Spleen (tissue), 11 donors: ENCODE measurements at regions not wholly inside any gene's neighbourhood (a gene's known extent, or its start where the extent isn't known, plus 50 kb on each side); places are given as distances from the start of the nearest gene placed in this dataset.

Experiments
- DNase-seq: peaks from one replicate; pipeline ENCODE4 v3.0.0-alpha.2; 2020
- H3K27ac ChIP-seq, 8 donors: fragments of 200-600 bp; sonication (generic) in 7 of 8; 1 replicate in 4 of 8; 2 replicates in 4 of 8; pipeline versions ENCODE4 v1.5.0 to v1.8.0; 2016 to 2021; ENCODE audit warnings: inconsistent platforms in 4 of 8, mild to moderate bottlenecking in 4 of 8, moderate library complexity in 1 of 8
- H3K27me3 ChIP-seq, 7 donors: fragments of 200-600 bp; sonication (generic) in 6 of 7; replicated peaks in 1 of 7; 1 replicate in 4 of 7; 2 replicates in 3 of 7; pipeline versions ENCODE4 v1.5.0 to v1.8.0; 2016 to 2021; ENCODE audit warnings: inconsistent platforms in 3 of 7, mild to moderate bottlenecking in 1 of 7
- H3K36me3 ChIP-seq, 6 donors: fragments of 200-600 bp; sonication (generic) in 5 of 6; 1 replicate in 4 of 6; 2 replicates in 2 of 6; pipeline versions ENCODE4 v1.5.0 to v1.8.0; 2016 to 2021; ENCODE audit warnings: inconsistent platforms in 2 of 6
- H3K4me1 ChIP-seq, 6 donors: fragments of 200-600 bp; sonication (generic) in 5 of 6; 1 replicate in 3 of 6; 2 replicates in 3 of 6; pipeline versions ENCODE4 v1.5.0 to v1.8.0; 2016 to 2021; ENCODE audit warnings: inconsistent platforms in 3 of 6
- H3K4me3 ChIP-seq, 8 donors: fragments of 200-600 bp; sonication (generic) in 7 of 8; 1 replicate in 4 of 8; 2 replicates in 4 of 8; pipeline versions ENCODE4 v1.5.0 to v1.8.0; 2016 to 2021; ENCODE audit warnings: inconsistent platforms in 4 of 8, mild to moderate bottlenecking in 4 of 8, moderate library complexity in 2 of 8
- H3K9me3 ChIP-seq, 8 donors: fragments of 200-600 bp; sonication (generic) in 7 of 8; 1 replicate in 4 of 8; 2 replicates in 4 of 8; pipeline versions ENCODE4 v1.5.0 to v1.8.0; 2016 to 2021; ENCODE audit warnings: inconsistent platforms in 4 of 8
- CTCF ChIP-seq, 11 experiments: fragments of 200-600 bp in 7 of 11; fragments of 450-650 bp in 4 of 11; sonication (generic) in 4 of 11; IDR thresholded peaks in 8 of 11; conservative IDR thresholded peaks in 3 of 11; 1 replicate in 7 of 11; 2 replicates in 4 of 11; pipeline versions ENCODE4 v1.4.0 to v1.8.0; 2016 to 2021; ENCODE audit warnings: antibody characterized with exemption in 11 of 11, inconsistent platforms in 4 of 11, mild to moderate bottlenecking in 1 of 11
- POLR2A ChIP-seq, 3 donors: fragments of 450-650 bp; IDR thresholded peaks; one replicate each; pipeline ENCODE4 v1.5.1; 2017; ENCODE audit warnings: antibody characterized with exemption in 3 of 3, mild to moderate bottlenecking in 1 of 3
- POLR2AphosphoS5 ChIP-seq, 3 donors: sonication (generic); formaldehyde crosslinking; IDR thresholded peaks; one replicate each; pipeline ENCODE4 v1.5.1; 2017; ENCODE audit warnings: antibody characterized with exemption in 3 of 3
- WGBS, 5 donors: extraction: QIAGEN DNeasy Blood & Tissue Kit in 3 of 5; methylation state at CpG; one replicate each; pipeline versions ENCODE4 v1.1.5 to v1.1.7; 2013 to 2018; 5-methylcytosine and 5-hydroxymethylcytosine counted together
- intact Hi-C: fragments of 100-400 bp; cut with DNase I; formaldehyde crosslinking; loops from one replicate; pipeline ENCODE4 v1.15.0; 2023; ENCODE audit warnings: low total_unique reads
- donor health status: healthy with polysubstance abuse.
- donor health status: DM: no; HTN: no; CAD: no; lungs with moderate emphysema.
- donor health status: DM: no; HTN: no; CAD: no.
- donor health status: Bipolar disorder and iron deficiency.
- donor health status: healthy.
- donor health status: DM: no; HTN: no; CAD: no.
- donor health status: DM: yes; HTN: yes; CAD: no.

- Histone ChIP-seq H3K9me3 (peaks cover 0 to 12% (median 0%) of the 10 kb centered on the region in 8 donors), H3K4me3 (no peak overlapping the region), H3K4me1 (no peaks in the 10 kb centered on the region), H3K36me3 (no peaks in the 10 kb centered on the region), H3K27me3 (no peaks in the 10 kb centered on the region), H3K27ac (no peak overlapping the region)
- intact Hi-C loops = no loop called here
- TF ChIP-seq POLR2A (IDR thresholded peaks at IDR 0.05) = no peak
- TF ChIP-seq POLR2AphosphoS5 (IDR thresholded peaks at IDR 0.05) = no peak
- no peak for TF ChIP-seq CTCF (IDR thresholded peaks at IDR 0.05 in 8 of 11, conservative IDR thresholded peaks at IDR 0.05 in 3 of 11)
- no peak for DNase-seq
These were observed 1748.7 kb downstream of the EFNA5 start for GRCh38 chr5:105922080-105922479.

GRCh38 chr5:105917189-105917588 is 1753.5 kb downstream of the EFNA5 start:
- no peak for DNase-seq
- no peaks in the 10 kb centered on the region for H3K27me3 ChIP-seq
- TF ChIP-seq POLR2AphosphoS5 (IDR thresholded peaks at IDR 0.05) (no peak), CTCF (IDR thresholded peaks at IDR 0.05 in 8 of 11, conservative IDR thresholded peaks at IDR 0.05 in 3 of 11) (no peak), POLR2A (IDR thresholded peaks at IDR 0.05) (no peak)
- 30 to 53% (median 43%) methylated on average over 1 of the region's 1 CpG for WGBS, 5 donors
- peaks cover 0 to 12% (median 0%) of the 10 kb centered on the region in 8 donors for H3K9me3 ChIP-seq
- intact Hi-C loops = no loop called here
- no peaks in the 10 kb centered on the region for H3K36me3 ChIP-seq
- no peaks in the 10 kb centered on the region for H3K4me1 ChIP-seq
- H3K27ac ChIP-seq = no peak overlapping the region
- H3K4me3 ChIP-seq = no peak overlapping the region

GRCh38 chr5:105907016-105907415 is 1763.7 kb downstream of the EFNA5 start:
- no peaks in the 10 kb centered on the region for H3K36me3 ChIP-seq
- WGBS, 5 donors = 64 to 82% (median 77%) methylated on average over 2 of the region's 2 CpGs
- intact Hi-C loops = no loop called here

GRCh38 chr5:105905392-105905791 is 1765.3 kb downstream of the EFNA5 start:
- Histone ChIP-seq H3K36me3 (no peaks in the 10 kb centered on the region), H3K9me3 (no peaks in the 10 kb centered on the region), H3K4me3 (no peak overlapping the region), H3K27ac (no peak overlapping the region), H3K27me3 (no peaks in the 10 kb centered on the region), H3K4me1 (no peaks in the 10 kb centered on the region)
- WGBS, 5 donors = 70 to 86% (median 74%) methylated on average over 3 of the region's 3 CpGs
- TF ChIP-seq POLR2AphosphoS5 (IDR thresholded peaks at IDR 0.05) (no peak), CTCF (IDR thresholded peaks at IDR 0.05 in 8 of 11, conservative IDR thresholded peaks at IDR 0.05 in 3 of 11) (no peak)
- DNase-seq = no peak
- intact Hi-C loops = no loop called here

More at GRCh38 chr5:105907016-105907415, 1763.7 kb downstream of the EFNA5 start:
- H3K27ac ChIP-seq = no peak overlapping the region
- H3K4me1 ChIP-seq = no peaks in the 10 kb centered on the region
- no peak for TF ChIP-seq POLR2AphosphoS5 (IDR thresholded peaks at IDR 0.05)
- no peaks in the 10 kb centered on the region for H3K27me3 ChIP-seq
- no peak for DNase-seq
- H3K4me3 ChIP-seq = no peak overlapping the region
- no peaks in the 10 kb centered on the region for H3K9me3 ChIP-seq

- WGBS, 5 donors = 70 to 82% (median 74%) methylated on average over 4 of the region's 4 CpGs
- Histone ChIP-seq H3K27me3 (no peaks in the 10 kb centered on the region), H3K27ac (no peak overlapping the region), H3K36me3 (no peaks in the 10 kb centered on the region), H3K4me1 (no peaks in the 10 kb centered on the region), H3K4me3 (no peak overlapping the region), H3K9me3 (no peaks in the 10 kb centered on the region)
- no peak for DNase-seq
- TF ChIP-seq POLR2AphosphoS5 (IDR thresholded peaks at IDR 0.05) (no peak), CTCF (IDR thresholded peaks at IDR 0.05 in 8 of 11, conservative IDR thresholded peaks at IDR 0.05 in 3 of 11) (no peak), POLR2A (IDR thresholded peaks at IDR 0.05) (no peak)
- intact Hi-C loops = no loop called here
These were observed 1767.7 kb downstream of the EFNA5 start for GRCh38 chr5:105903069-105903468.
